Gastrocnemius medialis (tissue), 4 donors: ENCODE measurements at regions not wholly inside any gene's neighbourhood (a gene's known extent, or its start where the extent isn't known, plus 50 kb on each side); places are given as distances from the start of the nearest gene placed in this dataset.

Source experiments
- ATAC-seq, 2 donors: fragments of 150-250 bp; one replicate each; pipeline ENCODE4 v1.9.1; 2016
- DNase-seq, 2 donors: peaks; one replicate each; pipeline ENCODE4 v3.0.0-alpha.2; 2019
- H3K27ac ChIP-seq, 4 donors: fragments of 200-600 bp; sonication (generic); 1 replicate in 1 of 4; 2 replicates in 3 of 4; pipeline ENCODE4 v1.5.1; 2016 to 2018; ENCODE audit warnings: mild to moderate bottlenecking in 2 of 4, moderate library complexity in 1 of 4
- H3K27me3 ChIP-seq, 3 donors: fragments of 200-600 bp; sonication (generic) in 2 of 3; 1 replicate in 1 of 3; 2 replicates in 2 of 3; pipeline versions ENCODE4 v1.5.1 to v1.6.0; 2016 to 2019; ENCODE audit warnings: mild to moderate bottlenecking in 1 of 3, moderate library complexity in 1 of 3
- H3K36me3 ChIP-seq, 2 donors: fragments of 200-600 bp; sonication (generic) in 1 of 2; one replicate each; pipeline ENCODE4 v1.5.1; 2017 to 2018
- H3K4me1 ChIP-seq, 2 donors: fragments of 200-600 bp; sonication (generic) in 1 of 2; one replicate each; pipeline ENCODE4 v1.5.1; 2016 to 2017; ENCODE audit warnings: mild to moderate bottlenecking in 2 of 2
- H3K4me3 ChIP-seq, 4 donors: fragments of 200-600 bp; sonication (generic) in 3 of 4; 1 replicate in 1 of 4; 2 replicates in 3 of 4; pipeline ENCODE4 v1.5.1; 2016 to 2019; ENCODE audit warnings: mild to moderate bottlenecking in 2 of 4
- H3K9me3 ChIP-seq, 3 donors: fragments of 200-600 bp; sonication (generic) in 2 of 3; 1 replicate in 1 of 3; 2 replicates in 2 of 3; pipeline ENCODE4 v1.5.1; 2016 to 2019
- CTCF ChIP-seq, 5 experiments: fragments of 450-650 bp in 3 of 5; fragments of 200-600 bp in 2 of 5; sonication (generic) in 2 of 5; IDR thresholded peaks in 4 of 5; conservative IDR thresholded peaks in 1 of 5; 1 replicate in 4 of 5; 2 replicates in 1 of 5; pipeline ENCODE4 v1.5.1; 2016 to 2019; ENCODE audit warnings: antibody characterized with exemption in 5 of 5, mild to moderate bottlenecking in 3 of 5, moderate library complexity in 3 of 5
- POLR2A ChIP-seq, 2 donors: fragments of 450-650 bp; IDR thresholded peaks; one replicate each; pipeline ENCODE4 v1.6.1; 2017; ENCODE audit warnings: antibody characterized with exemption in 2 of 2, mild to moderate bottlenecking in 2 of 2, moderate library complexity in 2 of 2
- in situ Hi-C, 4 donors: fragments of 200-750 bp; cut with MboI; loops; one replicate each; pipeline versions ENCODE4 v1.15.0 to v1.8.0; 2017; ENCODE audit warnings: low sequenced_read_pairs in 4 of 4
- intact Hi-C: fragments of 100-400 bp; cut with DNase I; formaldehyde crosslinking; loops from one replicate; pipeline ENCODE4 v1.15.1; 2023; ENCODE audit warnings: low total_unique reads

DNA sequence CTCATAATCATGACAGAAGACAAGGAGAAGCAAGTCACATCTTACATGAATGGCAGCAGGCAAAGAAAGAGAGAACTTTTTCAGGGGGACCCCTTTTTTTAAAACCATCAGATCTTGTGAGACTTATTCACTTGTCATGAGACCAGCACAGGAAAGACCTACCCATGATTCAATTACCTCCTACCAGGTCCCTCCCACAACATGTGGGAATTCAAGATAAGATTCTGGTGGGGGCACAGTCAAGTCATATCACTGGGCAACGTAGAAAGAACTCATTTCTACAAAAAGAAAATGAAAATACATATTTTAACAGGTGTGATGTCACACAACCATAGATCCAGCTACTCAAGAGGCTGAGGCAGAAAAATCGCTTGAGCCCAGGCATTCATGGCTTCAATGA, 304.1 kb downstream of the IPMK start:
- in situ Hi-C loops (no loop called here), intact Hi-C loops (no loop called here)
- no peak for DNase-seq
- no peaks in the 10 kb centered on the region for H3K36me3 ChIP-seq
- H3K4me1 ChIP-seq: no peaks in the 10 kb centered on the region
- H3K4me3 ChIP-seq: no peak overlapping the region
- TF ChIP-seq POLR2A (IDR thresholded peaks at IDR 0.05) (no peak), CTCF (IDR thresholded peaks at IDR 0.05 in 4 of 5, conservative IDR thresholded peaks at IDR 0.05 in 1 of 5) (no peak)
- H3K27ac ChIP-seq: no peak overlapping the region
- no peaks in the 10 kb centered on the region for H3K9me3 ChIP-seq
- H3K27me3 ChIP-seq: no peaks in the 10 kb centered on the region
- no peak for ATAC-seq

GRCh38 chr10:57962839-57963238, 304.9 kb downstream of the IPMK start:
- Histone ChIP-seq H3K36me3 (no peaks in the 10 kb centered on the region), H3K4me1 (no peaks in the 10 kb centered on the region), H3K9me3 (no peaks in the 10 kb centered on the region), H3K27ac (no peak overlapping the region), H3K4me3 (no peak overlapping the region), H3K27me3 (no peaks in the 10 kb centered on the region)
- ATAC-seq (no peak), DNase-seq (no peak)
- intact Hi-C loops: no loop called here
- TF ChIP-seq CTCF (IDR thresholded peaks at IDR 0.05 in 4 of 5, conservative IDR thresholded peaks at IDR 0.05 in 1 of 5): no peak
- no peak for TF ChIP-seq POLR2A (IDR thresholded peaks at IDR 0.05)
- in situ Hi-C loops: no loop called here

- no peak for DNase-seq
- TF ChIP-seq CTCF (IDR thresholded peaks at IDR 0.05 in 4 of 5, conservative IDR thresholded peaks at IDR 0.05 in 1 of 5) (no peak), POLR2A (IDR thresholded peaks at IDR 0.05) (no peak)
- Histone ChIP-seq H3K27ac (no peak overlapping the region), H3K27me3 (no peaks in the 10 kb centered on the region), H3K4me3 (no peak overlapping the region), H3K9me3 (no peaks in the 10 kb centered on the region), H3K36me3 (no peaks in the 10 kb centered on the region), H3K4me1 (no peaks in the 10 kb centered on the region)
- intact Hi-C loops (no loop called here), in situ Hi-C loops (no loop called here)
- no peak for ATAC-seq
Observed at GRCh38 chr10:57961487-57961886, 306.2 kb downstream of the IPMK start.

DNA sequence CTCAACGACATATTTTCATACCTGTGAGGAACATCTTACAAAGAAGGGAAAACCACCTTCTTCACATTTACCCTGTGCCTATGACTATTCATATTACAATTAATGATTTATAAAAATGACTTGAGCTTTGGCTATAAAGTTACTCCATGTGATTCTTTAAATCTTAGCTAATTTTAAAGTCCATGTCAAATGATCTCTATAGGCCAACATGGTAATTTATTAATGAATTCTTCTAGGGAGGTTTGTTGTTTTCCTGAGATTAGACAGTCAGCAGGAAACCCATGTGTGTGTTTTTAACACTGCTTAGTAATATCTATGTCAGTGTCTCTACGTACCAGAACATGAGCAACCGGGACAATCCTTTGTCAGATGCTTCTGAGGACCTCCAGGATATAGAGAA, 307.3 kb downstream of the IPMK start:
- in situ Hi-C loops: no loop called here
- DNase-seq: no peak

More for the DNA sequence above, 307.3 kb downstream of the IPMK start:
- Histone ChIP-seq H3K9me3 (no peaks in the 10 kb centered on the region), H3K27ac (no peak overlapping the region), H3K4me1 (no peaks in the 10 kb centered on the region), H3K27me3 (no peaks in the 10 kb centered on the region), H3K4me3 (no peak overlapping the region), H3K36me3 (no peaks in the 10 kb centered on the region)
- TF ChIP-seq POLR2A (IDR thresholded peaks at IDR 0.05) (no peak), CTCF (IDR thresholded peaks at IDR 0.05 in 4 of 5, conservative IDR thresholded peaks at IDR 0.05 in 1 of 5) (no peak)
- ATAC-seq: no peak
- intact Hi-C loops: no loop called here
